Cerebellar nuclear complex (tissue), 1 donor: ENCODE measurements at regions not wholly inside any gene's neighbourhood (a gene's known extent, or its start where the extent isn't known, plus 50 kb on each side); places are given as distances from the start of the nearest gene placed in this dataset.
"Not testable (repeated sequence)": the region's sequence is repeated elsewhere in the genome, so short reads cannot be mapped to it uniquely, and the experiment has no call there.

ENCODE experiments used
- DNase-seq, 2 experiments: peaks; one replicate each; lab custom pipeline; 2025; lab: John Stamatoyannopoulos, UW

DNA sequence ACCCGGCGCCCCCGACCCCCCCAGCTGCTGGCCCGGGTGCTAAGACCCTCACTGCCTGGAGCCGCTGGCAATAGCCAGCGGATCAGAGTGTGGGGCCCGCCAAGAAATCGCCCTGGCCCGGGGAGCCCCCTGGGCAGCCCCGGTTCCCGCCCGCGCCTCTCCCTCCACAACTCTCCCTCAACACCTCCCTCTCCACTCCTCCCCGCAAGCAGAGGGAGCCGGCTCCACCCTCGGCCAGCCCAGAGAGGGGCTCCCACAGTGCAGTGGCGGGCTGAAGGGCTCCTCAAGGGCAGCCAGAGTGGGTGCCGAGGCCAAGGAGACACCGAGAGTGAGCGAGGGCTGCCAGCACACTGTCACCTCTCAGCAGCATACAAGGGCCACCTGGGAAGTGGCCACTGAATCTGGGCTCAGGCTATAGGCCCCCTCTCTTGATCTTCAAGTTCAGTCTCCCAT, 385.5 kb downstream of the SEC14L1 start:
- no peak for DNase-seq

DNA sequence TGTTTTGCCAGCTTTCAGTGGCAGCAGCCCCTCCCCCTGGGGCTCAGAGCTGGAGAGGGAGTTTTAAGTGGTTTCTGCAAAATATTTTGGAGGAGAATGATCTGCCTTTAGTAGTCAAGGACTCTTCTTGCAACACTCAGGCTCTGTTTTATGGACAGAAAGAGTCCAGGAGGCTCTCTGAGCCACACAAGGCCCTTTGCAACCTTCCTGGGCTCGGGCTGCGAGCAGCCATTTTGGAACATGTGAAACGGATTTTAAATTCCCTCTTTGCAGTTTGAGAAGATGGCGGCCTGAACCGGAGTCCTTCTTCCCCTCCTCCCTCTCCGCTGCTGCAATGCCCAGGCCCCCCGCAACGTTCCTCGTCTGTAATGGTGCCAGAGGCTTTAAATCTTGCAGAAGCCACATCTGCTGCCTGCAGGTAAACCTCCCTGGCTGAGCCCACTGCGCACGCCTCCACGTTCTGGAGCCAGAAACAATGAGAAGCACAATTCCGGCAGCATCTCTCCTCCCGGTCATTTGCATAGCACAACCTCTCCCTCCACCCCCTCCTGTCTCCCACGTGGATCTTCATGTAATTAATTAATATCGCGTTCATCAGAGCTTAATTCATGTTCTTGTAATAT, 386.1 kb downstream of the SEC14L1 start:
- DNase-seq, result no peak

DNA sequence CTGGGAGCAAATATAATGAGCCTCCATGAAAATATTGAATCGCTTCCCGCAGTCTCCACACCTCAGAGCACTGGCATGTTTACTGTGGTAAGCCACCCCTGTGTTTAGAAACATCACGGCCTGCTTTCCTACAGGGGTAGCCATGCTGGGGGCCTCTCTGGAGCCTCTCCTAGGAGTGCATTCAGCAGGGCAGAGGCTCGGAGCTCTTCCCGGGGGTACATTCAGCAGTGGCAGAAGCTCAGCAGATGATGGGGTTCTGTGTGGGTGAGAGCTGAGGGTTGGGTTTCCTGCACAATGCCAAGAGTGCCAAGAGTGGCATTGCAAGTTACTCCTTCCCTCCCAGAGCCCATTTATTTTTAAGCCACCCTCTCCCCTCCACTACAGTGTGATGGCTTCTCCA, 386.6 kb downstream of the SEC14L1 start:
- DNase-seq, result no peak

DNA sequence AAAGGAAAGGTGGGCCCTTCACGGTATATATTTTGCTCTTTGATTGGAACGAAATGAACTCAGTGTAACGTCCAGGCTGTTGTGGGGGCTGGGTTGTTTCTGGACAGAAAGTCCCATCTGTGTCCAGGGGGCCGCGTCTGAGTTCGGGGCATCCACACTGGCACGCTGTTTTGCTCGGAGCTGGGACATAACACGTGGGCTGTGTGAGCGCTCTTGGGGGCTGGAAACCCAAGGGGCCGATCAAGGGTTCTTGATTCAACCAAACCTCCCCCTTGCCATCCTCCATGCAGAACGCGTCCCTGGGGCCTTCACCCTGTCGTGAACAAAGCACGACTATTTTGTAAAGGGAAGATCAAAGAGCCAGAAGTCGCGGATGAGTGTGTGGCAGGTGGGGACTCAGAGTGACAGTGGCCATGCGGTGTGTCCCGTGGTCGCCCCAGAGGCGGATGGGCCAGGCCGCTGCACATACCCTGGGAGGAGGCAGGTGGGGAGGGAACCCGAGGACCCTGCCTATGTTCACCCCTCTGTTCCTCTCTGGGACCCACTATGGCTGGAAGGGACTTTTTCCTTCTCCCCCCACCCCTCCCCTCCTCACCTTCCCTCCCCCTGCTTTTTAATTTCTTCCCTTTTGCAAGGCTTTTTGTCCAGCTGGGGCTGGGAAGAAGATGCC, 387.2 kb downstream of the SEC14L1 start:
- no peak for DNase-seq

DNA sequence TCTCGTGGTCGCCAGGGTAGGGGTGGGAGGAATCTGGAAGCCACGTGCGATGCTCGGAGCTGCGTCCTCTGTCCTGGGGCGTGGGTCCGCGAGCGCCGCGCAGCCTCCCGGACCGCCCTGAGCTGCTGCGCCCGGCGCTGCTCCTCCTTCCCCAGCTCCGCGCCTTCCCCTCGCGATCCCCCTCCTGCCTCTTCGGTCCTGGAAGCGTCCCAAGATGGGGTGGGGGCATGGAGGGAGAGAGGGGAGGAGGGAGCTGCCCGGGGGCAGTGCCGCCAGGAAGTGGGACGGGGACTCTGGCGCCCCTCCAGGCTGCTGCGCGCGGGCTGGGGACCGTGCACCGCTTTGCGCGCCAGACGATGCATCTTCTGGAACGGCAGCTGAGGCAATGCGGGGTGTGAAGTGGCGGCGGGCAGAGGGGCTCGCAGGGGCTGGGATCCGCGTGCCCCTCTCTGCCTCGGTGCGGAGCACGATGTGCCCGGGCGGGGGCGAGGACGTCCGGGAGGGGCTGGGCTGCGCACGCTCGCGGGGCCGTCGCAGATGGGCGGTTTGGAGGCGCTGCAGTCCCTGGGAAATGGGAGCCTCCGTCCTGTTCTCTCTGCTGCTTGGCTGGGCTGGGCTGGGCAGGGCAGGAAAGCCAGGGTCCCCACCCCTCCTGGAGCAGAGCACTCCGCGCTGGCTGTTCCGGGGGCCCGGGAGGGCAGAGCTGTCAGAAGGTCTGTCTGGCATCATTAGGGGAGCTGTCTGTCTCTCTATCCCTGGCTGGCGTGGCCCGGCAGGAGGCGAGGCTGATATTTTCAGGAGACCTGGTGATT, 388.0 kb downstream of the SEC14L1 start:
- DNase-seq, result no peak

DNA sequence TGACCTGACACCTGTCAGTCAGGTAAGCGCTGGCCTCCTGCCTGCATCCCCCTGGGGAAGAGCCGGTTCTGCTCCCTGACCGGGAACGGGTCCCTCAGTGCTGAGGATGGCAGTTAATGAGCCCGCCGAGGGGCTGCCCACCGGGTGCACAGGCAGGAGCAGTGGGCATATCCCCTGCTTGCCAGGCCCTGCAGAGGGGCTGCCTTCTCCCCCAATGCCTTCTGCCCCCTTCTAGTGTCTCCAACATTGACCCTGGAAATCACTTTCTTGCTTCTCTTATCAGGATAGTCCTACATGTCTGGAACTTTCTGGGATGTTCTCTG, 388.5 kb downstream of the SEC14L1 start:
- no peak for DNase-seq

DNA sequence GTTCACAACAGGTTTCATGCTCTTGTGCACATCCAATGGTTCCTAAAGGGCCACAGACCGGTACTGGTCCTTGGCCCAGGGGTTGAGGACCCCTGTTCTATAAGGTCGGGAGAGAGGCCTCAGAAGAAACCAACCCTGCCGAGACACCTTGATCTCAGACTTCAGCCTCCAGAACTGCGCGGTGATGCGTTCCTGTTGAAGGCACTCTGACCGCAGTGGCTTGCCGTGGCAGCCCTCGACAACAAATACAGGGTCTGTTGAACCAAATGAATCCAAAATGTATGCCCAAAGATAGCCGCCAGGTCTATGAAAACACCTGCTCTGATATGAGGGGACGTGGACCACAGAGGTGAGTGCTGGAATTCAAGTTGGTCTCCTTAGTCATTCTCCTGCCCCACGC, 389.8 kb downstream of the SEC14L1 start:
- DNase-seq, result no peak

DNA sequence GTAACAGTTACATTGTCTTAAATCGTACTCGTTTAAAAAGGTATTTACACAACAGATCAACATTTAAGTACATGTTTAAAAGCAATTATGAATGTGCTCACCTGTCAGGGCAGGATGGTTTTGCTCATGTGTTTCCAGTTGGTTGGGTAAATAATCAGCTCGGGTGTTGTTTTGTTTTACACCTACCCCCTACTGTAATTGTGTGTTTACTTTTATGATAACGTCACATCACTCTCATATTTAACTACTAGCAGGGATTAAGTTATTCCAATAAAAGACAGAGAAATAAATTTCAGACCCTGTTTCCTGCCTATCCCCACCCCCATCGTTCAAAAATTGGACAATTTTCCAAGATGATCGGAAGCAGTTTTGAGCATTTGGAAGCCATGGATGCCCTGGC, 390.2 kb downstream of the SEC14L1 start:
- DNase-seq, result no peak

DNA sequence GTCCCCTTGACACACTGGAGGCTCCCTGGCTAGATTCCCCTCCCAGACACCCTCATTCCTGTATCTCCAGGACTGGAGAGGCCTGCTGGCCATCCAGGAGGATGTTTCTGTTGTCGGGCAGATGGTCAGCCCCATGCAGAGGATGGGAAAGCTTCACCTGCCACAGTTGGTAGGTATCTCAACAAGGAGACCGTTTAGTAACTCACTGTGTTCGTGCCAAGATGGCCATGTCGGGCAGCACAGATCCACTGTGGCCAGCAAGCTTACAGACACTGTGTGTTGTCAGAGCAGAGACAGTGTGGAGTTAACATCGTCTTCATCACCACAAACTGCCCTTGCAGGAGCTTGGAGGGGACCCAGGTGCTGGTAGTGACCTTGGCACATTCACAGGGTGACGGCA, 390.9 kb downstream of the SEC14L1 start:
- peak in 1 of 2 experiments; percentile 30 for DNase-seq

DNA sequence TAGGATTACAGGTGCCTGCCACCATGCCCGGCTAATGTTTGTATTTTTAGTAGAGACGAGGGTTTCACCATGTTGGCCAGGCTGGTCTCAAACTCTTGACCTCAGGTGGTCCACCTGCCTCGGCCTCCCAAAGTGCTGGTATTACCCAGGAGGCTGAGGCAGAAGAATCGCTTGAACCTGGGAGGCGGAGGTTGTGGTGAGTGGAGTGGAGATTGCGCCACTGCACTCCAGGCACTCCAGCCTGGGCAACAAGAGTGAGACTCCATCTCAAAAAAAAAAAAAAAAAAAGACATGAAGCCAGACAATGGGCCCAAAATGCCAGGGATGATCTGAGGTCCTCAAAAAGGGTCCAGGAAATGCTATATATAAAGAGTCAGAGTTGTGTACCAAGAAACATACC, 392.9 kb downstream of the SEC14L1 start:
- not testable (repeated sequence) for DNase-seq

DNA sequence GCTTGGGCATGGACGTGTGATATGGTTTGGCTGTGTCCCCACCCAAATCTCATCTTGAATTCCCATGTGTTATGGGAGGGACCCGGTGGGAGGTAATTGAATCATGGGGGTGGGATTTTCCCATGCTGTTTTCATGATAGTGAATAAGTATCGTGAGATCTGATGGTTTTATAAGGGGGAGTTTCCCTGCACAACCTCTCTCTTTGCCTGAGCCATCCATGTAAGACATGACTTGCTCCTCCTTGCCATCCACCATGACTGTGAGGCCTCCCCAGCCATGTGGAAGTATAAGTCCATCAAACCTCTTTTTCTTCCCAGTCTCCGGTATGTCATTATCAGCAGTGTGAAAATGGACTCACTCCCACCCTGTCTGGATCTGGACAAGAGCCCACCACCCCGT, 393.4 kb downstream of the SEC14L1 start:
- DNase-seq, result no peak

DNA sequence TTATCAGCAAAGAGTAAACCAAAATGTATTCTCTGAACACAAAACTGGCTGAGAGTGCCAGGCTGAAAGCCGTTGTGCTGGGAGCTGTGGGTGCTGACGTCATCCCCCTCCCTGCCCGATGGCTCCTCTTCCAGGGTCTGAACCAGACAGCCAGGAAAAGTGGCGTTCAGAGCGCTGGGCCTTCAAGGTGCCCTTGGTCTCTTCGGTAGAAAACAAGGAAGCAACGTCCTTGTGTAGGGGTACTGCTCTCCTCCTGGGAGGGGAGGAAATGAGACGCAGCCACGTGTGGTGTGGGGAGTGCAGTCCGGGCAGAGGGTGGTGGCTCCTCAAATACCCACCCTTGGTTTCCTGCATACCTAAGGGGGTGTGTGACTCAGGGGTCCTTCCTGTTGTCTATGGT, 394.7 kb downstream of the SEC14L1 start:
- DNase-seq, result no peak

DNA sequence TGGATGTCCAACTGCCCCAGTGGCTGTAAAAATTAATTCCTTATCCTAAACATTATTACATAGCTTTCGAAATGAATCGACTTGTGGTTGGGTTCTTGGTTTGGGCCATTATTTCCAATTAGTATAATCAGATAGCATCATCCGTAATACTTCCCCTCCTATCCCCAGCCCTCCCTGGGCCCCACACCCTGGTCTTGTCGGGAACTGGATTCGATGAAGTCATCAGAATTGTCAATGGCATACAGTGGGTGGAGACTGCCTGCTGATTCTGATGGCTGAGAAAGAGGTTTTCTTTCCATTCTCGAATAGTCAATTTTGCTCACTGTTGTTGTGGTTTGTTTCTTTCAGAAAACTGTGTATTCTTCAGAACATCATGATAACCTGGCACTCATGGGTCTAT, 395.1 kb downstream of the SEC14L1 start:
- DNase-seq, result no peak

DNA sequence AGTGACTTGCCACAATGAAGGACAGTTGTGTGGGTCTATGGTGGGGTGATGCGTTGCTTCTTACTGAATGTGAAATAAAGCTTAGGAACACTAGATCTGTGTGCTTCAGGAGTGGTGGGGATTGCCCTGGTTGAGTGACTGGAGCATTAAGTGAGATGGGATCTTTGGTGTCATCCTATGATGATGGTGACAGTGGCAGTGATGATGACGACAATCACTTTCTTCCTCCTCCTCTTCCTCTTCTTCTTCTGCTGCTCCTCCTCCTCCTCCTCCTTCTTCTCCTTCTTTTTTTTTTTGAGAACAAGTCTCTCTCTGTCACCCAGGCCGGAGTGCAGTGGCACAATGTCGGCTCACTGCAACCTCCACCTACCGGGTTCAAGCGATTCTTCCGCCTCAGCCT, 396.8 kb downstream of the SEC14L1 start:
- DNase-seq, result no peak

DNA sequence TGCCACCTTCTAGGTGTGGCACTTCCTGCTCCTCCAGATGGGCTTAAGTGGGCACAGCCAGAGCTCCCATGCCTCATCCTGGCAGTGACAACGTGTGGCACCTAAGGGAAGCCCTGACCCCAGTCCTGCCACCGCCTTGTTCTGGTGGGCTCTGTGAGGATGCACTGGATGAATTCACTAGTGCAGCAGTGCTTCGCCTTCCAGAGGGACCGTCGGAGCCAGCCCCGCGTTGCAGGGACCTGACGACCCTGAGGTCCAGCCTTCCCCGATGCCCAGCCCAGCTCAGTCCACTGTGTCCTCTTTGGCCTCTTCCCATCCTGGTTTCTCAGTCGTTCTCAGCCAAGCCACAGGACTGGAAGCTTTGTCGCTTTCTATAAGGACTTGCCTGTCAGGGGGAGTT, 399.8 kb downstream of the SEC14L1 start:
- DNase-seq, result no peak

DNA sequence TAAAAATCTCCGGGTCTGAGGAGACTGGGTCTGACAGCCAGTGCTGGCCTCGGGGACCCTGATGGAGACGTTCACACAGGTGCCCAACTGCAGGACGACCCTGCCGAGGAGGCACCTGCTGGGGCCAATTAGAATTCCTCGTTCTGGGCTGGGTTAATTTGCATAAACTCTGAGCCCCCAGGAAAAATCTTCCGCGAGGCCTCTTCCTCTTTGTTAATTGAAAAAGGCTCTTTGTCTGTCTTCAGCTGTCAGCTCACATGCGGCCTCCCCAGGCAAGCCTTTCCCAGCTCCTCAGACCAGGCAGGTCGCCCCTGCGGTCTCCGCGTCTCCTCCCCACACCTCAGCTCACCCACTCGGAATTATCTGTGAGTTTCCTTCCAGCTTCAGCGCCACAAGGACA, 400.2 kb downstream of the SEC14L1 start:
- no peak for DNase-seq

DNA sequence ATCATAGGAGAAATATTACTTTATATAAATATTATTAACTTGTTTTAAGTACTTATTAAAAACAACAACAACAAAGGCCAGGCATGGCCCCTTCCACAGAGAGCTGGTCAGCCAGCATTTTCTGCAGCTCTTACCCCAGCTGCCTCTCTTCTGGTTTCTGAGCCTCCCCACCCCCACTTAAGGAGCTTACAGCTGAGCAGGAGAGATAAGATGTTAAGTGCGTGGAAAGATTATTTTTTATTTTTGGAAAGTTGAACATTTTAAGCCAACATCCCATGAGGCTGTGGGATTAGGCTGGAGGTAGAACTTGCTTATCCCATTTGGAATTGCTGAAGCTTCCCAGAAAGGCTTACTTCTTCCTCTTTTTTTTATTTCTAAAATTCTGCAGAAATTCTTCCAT, 401.2 kb downstream of the SEC14L1 start:
- DNase-seq, result no peak

DNA sequence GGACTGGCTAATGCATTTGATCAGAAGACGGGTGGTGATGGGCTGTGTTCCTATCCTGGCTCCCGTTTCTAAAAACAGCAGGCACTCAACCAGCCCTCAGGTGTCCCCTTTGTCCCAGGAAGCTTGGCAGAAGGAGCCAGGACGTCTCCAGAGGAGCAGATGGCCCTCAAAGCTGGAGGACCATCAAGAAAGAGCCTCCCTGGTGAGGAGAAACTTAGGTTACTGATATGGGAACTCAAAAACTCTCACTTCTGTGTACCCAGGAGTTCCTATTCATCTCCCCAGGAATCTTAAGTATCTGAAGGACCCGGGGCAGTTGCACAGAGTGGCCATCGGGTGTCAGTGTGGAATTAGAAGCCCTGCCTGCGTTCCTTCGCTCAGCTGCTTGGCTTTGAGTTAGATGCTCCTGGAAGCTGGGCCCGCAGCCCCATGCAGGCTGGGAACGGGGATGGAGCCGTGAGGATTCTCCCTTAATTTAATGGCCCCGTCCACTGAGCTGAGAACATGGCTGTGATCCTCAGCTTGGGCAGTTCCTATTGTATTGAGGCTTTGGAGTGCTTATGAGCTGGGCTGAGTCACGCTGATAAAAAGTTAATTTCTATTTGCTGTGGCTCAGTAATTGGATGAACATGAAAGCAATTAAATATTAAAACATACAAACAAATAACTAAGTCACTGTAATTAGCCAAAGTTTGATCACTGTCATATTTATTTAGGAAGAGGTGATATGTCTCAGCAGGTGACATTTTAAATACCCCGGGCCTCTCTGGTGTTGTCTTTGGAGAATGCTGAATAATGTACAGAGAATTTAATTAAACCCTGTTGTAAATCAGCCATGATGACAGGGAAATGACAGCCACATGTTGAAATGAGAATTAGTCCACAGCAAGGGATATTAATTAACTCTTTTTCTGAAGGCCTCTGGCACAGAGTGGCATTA, 402.1 kb downstream of the SEC14L1 start:
- peak in 1 of 2 experiments; percentile 84 for DNase-seq

DNA sequence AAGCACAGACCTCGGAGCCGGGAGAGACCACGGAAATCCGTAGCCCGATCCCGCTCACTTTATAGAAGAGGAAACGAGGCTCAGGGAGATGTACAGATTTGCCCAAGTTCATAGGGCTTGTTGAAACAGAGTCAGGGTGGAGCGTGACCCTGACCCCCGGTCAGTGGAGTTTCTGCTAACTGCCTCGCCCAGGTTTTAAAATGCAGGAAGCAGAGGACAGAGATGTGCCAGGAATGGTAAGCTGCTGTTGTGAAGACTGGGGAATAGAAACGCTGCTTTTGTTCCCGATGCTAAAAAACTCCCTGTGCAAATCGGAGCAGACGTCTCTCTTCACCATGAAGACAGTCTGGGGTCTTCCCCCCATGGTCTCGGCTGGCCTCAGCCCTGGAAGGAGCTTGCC, 403.0 kb downstream of the SEC14L1 start:
- no peak for DNase-seq

DNA sequence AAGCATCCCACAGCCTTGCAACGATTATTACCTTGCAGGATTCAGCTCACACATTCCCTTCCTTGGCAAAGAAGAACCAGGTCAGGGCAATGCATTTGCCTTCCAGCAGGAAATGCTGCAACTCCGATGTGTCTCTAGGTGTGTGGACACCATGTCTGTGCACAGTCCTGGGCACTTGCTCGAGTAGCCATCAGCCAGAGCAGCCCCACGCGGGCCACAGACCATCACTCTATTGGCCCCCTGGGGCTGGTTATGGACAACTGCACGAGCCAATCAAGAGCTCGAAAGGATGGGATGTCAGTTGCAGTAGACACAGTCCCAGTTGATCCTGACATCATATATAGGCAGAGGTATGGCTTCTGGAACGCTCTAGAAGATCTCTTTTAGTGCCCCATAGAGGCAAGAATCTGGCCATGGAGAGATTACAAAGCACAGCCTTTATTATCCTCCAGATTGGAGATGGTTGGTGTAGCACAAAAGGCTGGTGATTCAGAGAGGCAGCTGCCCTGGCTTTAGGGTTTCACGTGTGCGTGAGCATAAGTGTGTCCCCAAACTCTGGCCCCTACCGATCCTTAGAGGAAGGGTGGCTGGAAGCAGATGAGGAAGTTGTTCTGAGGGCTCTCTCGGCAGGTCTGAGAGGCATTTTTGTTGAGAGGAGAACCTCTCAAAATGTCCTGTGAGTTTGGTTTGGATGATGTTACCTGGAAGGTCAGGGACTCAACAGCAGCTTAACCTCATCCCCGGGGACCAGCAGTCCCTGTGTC, 403.8 kb downstream of the SEC14L1 start:
- no peak for DNase-seq

DNA sequence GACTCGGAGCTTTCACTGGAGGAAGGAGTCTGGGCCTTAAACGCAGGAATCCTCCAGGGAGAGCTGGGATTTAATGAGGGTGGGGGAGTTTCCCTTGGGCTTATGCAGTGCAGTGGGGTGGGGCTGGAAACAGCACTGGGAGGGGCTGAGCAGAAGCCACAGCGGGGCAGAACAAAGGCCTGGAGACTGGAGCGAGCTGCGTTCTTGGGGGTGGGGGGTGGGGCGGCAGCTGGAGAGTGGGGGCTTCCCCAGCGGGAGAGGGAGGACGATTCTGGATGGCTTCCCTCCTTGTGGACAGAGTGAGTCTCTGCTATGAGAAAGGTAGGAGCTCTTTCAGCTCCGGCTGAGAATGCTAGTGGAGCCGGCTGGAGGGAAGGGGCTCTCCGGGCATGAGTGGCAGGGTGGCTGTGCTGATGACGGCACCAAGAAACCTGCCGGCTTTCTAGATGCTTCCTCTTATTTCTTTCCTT, 406.0 kb downstream of the SEC14L1 start:
- no peak for DNase-seq
